ENCODE measurements at regions not wholly inside any gene's neighbourhood (a gene's known extent, or its start where the extent isn't known, plus 50 kb on each side); places are given as distances from the start of the nearest gene placed in this dataset.
"Not testable (repeated sequence)": the region's sequence is repeated elsewhere in the genome, so short reads cannot be mapped to it uniquely, and the experiment has no call there.

DNA sequence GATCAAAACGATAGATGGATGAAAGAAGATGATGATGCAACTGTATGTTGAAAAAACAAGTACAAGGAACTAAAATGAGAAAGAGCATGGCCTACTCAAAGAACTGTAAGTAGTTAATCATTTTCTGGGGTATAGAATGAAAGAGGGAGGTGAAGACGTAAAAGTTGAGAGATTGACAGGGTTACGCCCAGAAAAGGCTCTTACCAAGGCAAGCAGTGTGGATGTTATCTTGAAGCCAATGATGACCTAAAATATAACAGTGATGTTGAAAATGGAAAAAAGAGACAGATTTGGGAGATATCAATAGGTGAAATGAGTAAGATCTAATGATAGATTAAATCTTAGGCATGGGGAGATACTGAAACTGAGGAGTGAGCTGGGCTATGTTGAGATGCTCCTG, 80.4 kb upstream of the GNAQ start:
- intact Hi-C loops (cut with DNase I): no loop called here
- H3K27ac ChIP-seq: no peak overlapping the region
- no peaks in the 10 kb centered on the region for H3K9me3 ChIP-seq
- TF ChIP-seq, protein P1, sequence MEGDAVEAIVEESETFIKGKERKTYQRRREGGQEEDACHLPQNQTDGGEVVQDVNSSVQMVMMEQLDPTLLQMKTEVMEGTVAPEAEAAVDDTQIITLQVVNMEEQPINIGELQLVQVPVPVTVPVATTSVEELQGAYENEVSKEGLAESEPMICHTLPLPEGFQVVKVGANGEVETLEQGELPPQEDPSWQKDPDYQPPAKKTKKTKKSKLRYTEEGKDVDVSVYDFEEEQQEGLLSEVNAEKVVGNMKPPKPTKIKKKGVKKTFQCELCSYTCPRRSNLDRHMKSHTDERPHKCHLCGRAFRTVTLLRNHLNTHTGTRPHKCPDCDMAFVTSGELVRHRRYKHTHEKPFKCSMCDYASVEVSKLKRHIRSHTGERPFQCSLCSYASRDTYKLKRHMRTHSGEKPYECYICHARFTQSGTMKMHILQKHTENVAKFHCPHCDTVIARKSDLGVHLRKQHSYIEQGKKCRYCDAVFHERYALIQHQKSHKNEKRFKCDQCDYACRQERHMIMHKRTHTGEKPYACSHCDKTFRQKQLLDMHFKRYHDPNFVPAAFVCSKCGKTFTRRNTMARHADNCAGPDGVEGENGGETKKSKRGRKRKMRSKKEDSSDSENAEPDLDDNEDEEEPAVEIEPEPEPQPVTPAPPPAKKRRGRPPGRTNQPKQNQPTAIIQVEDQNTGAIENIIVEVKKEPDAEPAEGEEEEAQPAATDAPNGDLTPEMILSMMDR (IDR thresholded peaks at IDR 0.05): no peak
- no peak for ATAC-seq
- DNase-seq: no peak
- no peak overlapping the region for H3K4me3 ChIP-seq
- no peaks in the 10 kb centered on the region for H3K36me3 ChIP-seq
- H3K27me3 ChIP-seq (ENCODE audit: low read depth): no peaks in the 10 kb centered on the region
- no peaks in the 10 kb centered on the region for H3K4me1 ChIP-seq

DNA sequence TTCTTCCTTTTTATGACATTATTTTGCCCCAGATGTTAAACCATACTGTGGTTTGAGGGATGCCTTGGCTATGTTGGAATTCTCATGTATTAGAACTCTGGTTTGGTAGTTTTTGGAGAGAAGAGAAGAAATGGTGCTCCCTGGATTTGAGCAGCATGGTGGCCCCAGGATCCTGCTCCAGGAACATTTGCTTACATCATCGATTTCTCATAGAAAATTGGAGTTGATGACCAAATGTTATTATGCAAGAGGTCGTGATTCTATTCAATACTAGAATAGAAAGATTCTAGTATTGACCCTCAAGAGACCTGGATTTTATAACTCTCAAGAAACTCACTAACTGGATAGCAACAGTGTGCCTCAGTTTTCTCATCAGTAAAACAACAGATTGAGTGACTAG, 77.5 kb upstream of the GNAQ start:
- no peak overlapping the region for H3K27ac ChIP-seq
- no peaks in the 10 kb centered on the region for H3K27me3 ChIP-seq (ENCODE audit: low read depth)
- no peak overlapping the region for H3K4me3 ChIP-seq
- no peaks in the 10 kb centered on the region for H3K9me3 ChIP-seq
- intact Hi-C loops (cut with DNase I): no loop called here
- ATAC-seq (no peak), DNase-seq (no peak)
- no peaks in the 10 kb centered on the region for H3K36me3 ChIP-seq
- TF ChIP-seq, protein P1 (IDR thresholded peaks at IDR 0.05): no peak
- no peaks in the 10 kb centered on the region for H3K4me1 ChIP-seq

DNA sequence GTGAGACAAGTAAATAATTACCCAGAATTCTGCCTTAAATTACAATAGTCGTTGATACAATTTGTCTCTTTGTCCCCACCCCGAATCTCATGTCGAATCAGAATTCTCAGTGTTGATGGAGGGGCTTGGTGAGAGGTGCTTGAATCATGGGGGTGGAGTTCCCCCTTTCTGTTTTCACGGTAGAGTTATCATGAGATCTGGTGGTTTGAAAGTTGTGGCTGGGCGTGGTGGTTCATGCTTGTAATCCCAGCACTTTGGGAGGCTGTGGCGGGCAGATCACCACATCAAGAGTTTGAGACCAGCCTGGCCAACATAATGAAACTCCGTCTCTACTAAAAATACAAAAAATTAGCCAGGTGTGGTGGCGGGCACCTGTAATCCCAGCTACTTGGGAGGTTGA, 75.0 kb upstream of the GNAQ start:
- H3K4me3 ChIP-seq; H3K4me1 ChIP-seq; H3K27me3 ChIP-seq (ENCODE audit: low read depth); ATAC-seq; H3K36me3 ChIP-seq; H3K9me3 ChIP-seq; intact Hi-C loops (cut with DNase I); H3K27ac ChIP-seq; DNase-seq: not testable (repeated sequence)

DNA sequence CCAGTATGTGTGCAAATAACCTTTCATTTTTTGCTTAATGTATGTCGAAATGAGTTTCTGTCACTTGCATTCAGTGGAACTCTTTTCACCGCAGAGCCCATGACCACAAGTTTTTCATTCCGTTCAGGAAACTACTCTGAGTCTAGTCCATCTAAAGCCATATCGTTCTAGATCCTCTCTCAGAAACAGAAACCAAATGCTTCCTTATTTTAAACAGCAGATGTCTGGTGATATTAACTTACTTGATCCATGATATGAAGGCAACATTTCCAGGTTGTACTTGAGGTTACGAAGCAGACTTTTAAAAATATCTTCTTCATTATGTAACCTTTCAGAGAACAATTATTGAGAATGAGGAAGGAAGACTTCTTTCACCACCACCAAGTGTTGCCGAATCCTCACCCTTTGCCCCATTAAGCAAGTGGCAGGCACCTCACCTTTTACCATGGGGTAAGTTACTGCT, 72.4 kb upstream of the GNAQ start:
- DNase-seq (no peak), ATAC-seq (peak; percentile 69 to 89)
- intact Hi-C loops (cut with DNase I): no loop called here
- H3K27ac ChIP-seq: no peak overlapping the region
- H3K27me3 ChIP-seq (ENCODE audit: low read depth): no peaks in the 10 kb centered on the region
- TF ChIP-seq, protein P1 (IDR thresholded peaks at IDR 0.05): no peak
- no peaks in the 10 kb centered on the region for H3K36me3 ChIP-seq
- no peaks in the 10 kb centered on the region for H3K4me1 ChIP-seq
- H3K9me3 ChIP-seq: no peaks in the 10 kb centered on the region
- no peak overlapping the region for H3K4me3 ChIP-seq

DNA sequence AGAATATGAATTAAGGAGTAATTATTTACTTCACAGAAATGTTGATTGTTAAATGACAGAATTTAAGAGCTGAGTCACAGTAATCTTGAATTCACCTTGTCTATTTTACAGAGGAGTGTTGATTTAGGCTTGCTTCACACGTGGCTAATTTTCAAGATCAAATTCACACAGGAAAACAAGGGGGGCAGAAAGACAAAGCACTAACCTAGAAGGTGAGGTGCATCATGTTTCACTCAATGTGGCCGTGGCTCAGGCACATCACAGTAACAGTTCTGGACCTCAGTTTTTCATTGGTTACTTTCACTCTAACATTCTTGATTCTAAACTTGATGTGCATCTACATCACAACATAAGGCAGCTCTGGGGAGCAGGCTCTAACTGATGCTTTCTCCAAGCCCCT, 69.6 kb upstream of the GNAQ start:
- Histone ChIP-seq H3K9me3 (no peaks in the 10 kb centered on the region), H3K4me3 (no peak overlapping the region), H3K27ac (no peak overlapping the region), H3K36me3 (no peaks in the 10 kb centered on the region), H3K27me3 (ENCODE audit: low read depth) (no peaks in the 10 kb centered on the region), H3K4me1 (no peaks in the 10 kb centered on the region)
- intact Hi-C loops (cut with DNase I): no loop called here
- TF ChIP-seq, protein P1 (IDR thresholded peaks at IDR 0.05): no peak
- DNase-seq (no peak), ATAC-seq (no peak)

DNA sequence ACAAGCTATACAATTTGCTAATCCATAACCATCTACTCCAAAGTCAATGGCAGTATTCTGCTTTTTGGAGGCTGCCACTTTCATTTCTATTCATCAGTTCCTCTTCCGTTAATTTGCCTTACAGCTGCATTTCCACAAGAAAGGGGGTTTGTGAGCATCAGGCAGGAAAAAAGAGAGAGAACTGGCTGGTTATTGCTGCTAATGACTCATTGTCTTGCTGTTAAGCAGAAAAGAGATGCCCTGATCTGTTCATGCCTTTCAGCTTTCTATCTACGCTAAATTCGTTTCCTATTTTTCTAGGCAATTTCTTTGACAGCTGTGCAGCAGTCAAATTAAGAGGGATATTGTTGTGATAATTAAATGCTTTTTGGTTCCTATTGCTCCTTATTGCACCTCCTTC, 65.9 kb upstream of the GNAQ start:
- intact Hi-C loops (cut with DNase I): no loop called here
- TF ChIP-seq, protein P1 (IDR thresholded peaks at IDR 0.05): no peak
- no peaks in the 10 kb centered on the region for H3K27me3 ChIP-seq (ENCODE audit: low read depth)
- H3K4me1 ChIP-seq: no peaks in the 10 kb centered on the region
- no peaks in the 10 kb centered on the region for H3K9me3 ChIP-seq
- H3K4me3 ChIP-seq: no peak overlapping the region
- DNase-seq: no peak
- H3K27ac ChIP-seq: peak overlapping the region; percentile 8
- ATAC-seq: peak; percentile 42 to 49
- H3K36me3 ChIP-seq: no peaks in the 10 kb centered on the region
